Colonic mucosa (tissue), 4 donors: ENCODE measurements at regions not wholly inside any gene's neighbourhood (a gene's known extent, or its start where the extent isn't known, plus 50 kb on each side); places are given as distances from the start of the nearest gene placed in this dataset.

Source experiments
- DNase-seq: peaks from one replicate; pipeline ENCODE4 v3.0.0-alpha.2; 2020
- H3K27ac ChIP-seq: fragments of 200-600 bp; one replicate; pipeline ENCODE4 v1.8.0; 2021
- H3K27me3 ChIP-seq: fragments of 200-600 bp; one replicate; pipeline ENCODE4 v1.8.0; 2021
- H3K36me3 ChIP-seq: fragments of 200-600 bp; one replicate; pipeline ENCODE4 v1.8.0; 2021
- H3K4me1 ChIP-seq: fragments of 200-600 bp; one replicate; pipeline ENCODE4 v1.8.0; 2021; ENCODE audit warnings: mild to moderate bottlenecking
- H3K4me3 ChIP-seq: fragments of 200-600 bp; one replicate; pipeline ENCODE4 v1.8.0; 2021
- H3K9ac ChIP-seq, 2 donors: one replicate each; pipeline ENCODE4 v1.7.0; 2013; ENCODE audit warnings: control low read depth in 2 of 2, low read depth in 2 of 2, low read length in 2 of 2
- H3K9me3 ChIP-seq: fragments of 200-600 bp; one replicate; pipeline ENCODE4 v1.8.0; 2021
- CTCF ChIP-seq: fragments of 200-600 bp; IDR thresholded peaks from one replicate; pipeline ENCODE4 v1.8.0; 2022; ENCODE audit warnings: antibody characterized with exemption, mild to moderate bottlenecking
- intact Hi-C: fragments of 100-400 bp; cut with DNase I; formaldehyde crosslinking; loops from one replicate; pipeline ENCODE4 v1.14.1; 2022
- donor health status: healthy.
- donor health status: DM: no; HTN: no; CAD: no.
- donor health status: DM: no; HTN: no; CAD: no.

- no peak for DNase-seq
- H3K36me3 ChIP-seq = no peaks in the 10 kb centered on the region
- no peak for TF ChIP-seq CTCF
- intact Hi-C loops = no loop called here
- H3K27ac ChIP-seq = no peak overlapping the region
- no peak overlapping the region for H3K4me3 ChIP-seq
- H3K9me3 ChIP-seq = no peaks in the 10 kb centered on the region
- no peak overlapping the region for H3K9ac ChIP-seq
- H3K27me3 ChIP-seq = no peaks in the 10 kb centered on the region
- no peaks in the 10 kb centered on the region for H3K4me1 ChIP-seq
Measured at GRCh38 chr6:91590191-91590590, 1003.3 kb upstream of the MAP3K7 start.

GRCh38 chr6:91580635-91581034 lies 993.8 kb upstream of the MAP3K7 start:
- Histone ChIP-seq H3K27ac (no peak overlapping the region), H3K4me1 (no peaks in the 10 kb centered on the region), H3K36me3 (no peaks in the 10 kb centered on the region), H3K9me3 (no peaks in the 10 kb centered on the region), H3K4me3 (no peak overlapping the region), H3K27me3 (no peaks in the 10 kb centered on the region), H3K9ac (no peak overlapping the region)
- intact Hi-C loops = no loop called here
- no peak for TF ChIP-seq CTCF
- no peak for DNase-seq

- intact Hi-C loops = no loop called here
- H3K36me3 ChIP-seq = no peaks in the 10 kb centered on the region
Measured at GRCh38 chr6:91575032-91575431, 988.2 kb upstream of the MAP3K7 start.

GRCh38 chr6:91573826-91574416 lies 987.0 kb upstream of the MAP3K7 start:
- Histone ChIP-seq H3K9me3 (no peaks in the 10 kb centered on the region), H3K4me3 (no peak overlapping the region), H3K27me3 (no peaks in the 10 kb centered on the region), H3K27ac (no peak overlapping the region), H3K36me3 (no peaks in the 10 kb centered on the region), H3K9ac (no peak overlapping the region), H3K4me1 (no peaks in the 10 kb centered on the region)
- intact Hi-C loops = no loop called here
- TF ChIP-seq CTCF = no peak
- no peak for DNase-seq

More at GRCh38 chr6:91575032-91575431, 988.2 kb upstream of the MAP3K7 start:
- no peaks in the 10 kb centered on the region for H3K9me3 ChIP-seq
- no peak for TF ChIP-seq CTCF
- H3K4me3 ChIP-seq = no peak overlapping the region
- H3K27me3 ChIP-seq = no peaks in the 10 kb centered on the region
- DNase-seq = no peak
- no peak overlapping the region for H3K27ac ChIP-seq
- no peaks in the 10 kb centered on the region for H3K4me1 ChIP-seq
- H3K9ac ChIP-seq = no peak overlapping the region

GRCh38 chr6:91572878-91573277 lies 986.0 kb upstream of the MAP3K7 start:
- no peaks in the 10 kb centered on the region for H3K27me3 ChIP-seq
- no peak for TF ChIP-seq CTCF
- no peak overlapping the region for H3K9ac ChIP-seq

More at GRCh38 chr6:91572878-91573277, 986.0 kb upstream of the MAP3K7 start:
- Histone ChIP-seq H3K27ac (no peak overlapping the region), H3K4me1 (no peaks in the 10 kb centered on the region), H3K36me3 (no peaks in the 10 kb centered on the region), H3K4me3 (no peak overlapping the region), H3K9me3 (no peaks in the 10 kb centered on the region)
- DNase-seq = no peak
- intact Hi-C loops = no loop called here
